ENCODE measurements at regions not wholly inside any gene's neighbourhood (a gene's known extent, or its start where the extent isn't known, plus 50 kb on each side); places are given as distances from the start of the nearest gene placed in this dataset.

DNA sequence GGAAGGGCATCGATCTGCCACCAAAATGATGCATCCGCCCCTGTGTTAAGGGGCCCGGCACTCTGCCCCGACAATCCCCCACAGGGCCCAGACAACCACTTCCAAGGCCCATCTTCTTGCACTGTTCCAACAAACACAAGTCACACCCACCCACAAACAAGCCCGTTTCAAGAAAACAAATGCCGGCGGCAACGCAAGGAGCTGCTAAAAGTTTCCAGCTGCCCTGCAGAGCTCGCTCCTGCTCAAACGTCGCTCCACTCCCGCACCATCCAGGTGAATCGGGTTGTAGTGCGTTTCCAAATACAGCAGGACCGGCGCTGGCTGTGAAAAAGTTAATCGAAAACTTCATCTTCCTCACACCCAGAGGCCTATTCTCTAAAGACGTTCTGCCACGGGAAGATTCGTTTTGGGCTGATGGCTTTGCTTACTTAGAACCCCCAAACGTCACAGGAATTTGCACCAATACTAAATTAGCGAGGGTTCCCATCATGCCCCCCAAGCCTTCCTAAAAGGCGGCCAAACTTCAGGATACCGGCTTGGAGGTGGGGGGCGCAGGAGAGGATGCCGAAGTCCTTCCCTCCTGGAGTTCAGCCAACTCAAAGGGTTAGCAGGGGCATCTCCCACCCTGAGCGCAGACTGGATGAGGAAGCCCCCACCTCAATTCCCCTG, 107.4 kb upstream of the DOCK9 start:
- intact Hi-C loops (cut with micrococcal nuclease): no loop called here
- peaks cover 15 to 19% of the 10 kb centered on the region in 2 donors for H3K4me1 ChIP-seq (ENCODE audit: control insufficient read depth in 1 of 2, insufficient read depth in 2 of 2, low read length in 2 of 2)
- Mint-ChIP-seq H3K36me3 (peaks cover 0 to 15% of the 10 kb centered on the region in 2 donors), H3K4me1 (peaks cover 13% of the 10 kb centered on the region), H3K27me3 (ENCODE audit: low read depth in 3 of 3) (peaks cover 79 to 94% (median 88%) of the 10 kb centered on the region in 3 donors), H3K27ac (no peak overlapping the region), H3K9me3 (peaks cover 0 to 27% (median 20%) of the 10 kb centered on the region in 7 donors), H3K4me3 (peak overlapping the region; percentile 58 to 66)
- H3K36me3 ChIP-seq (replicated peaks in 1 of 2; ENCODE audit: control insufficient read depth in 1 of 2, insufficient read depth in 2 of 2, low read length in 2 of 2): no peaks in the 10 kb centered on the region
- peaks cover 5% of the 10 kb centered on the region for H4K20me1 ChIP-seq (ENCODE audit: insufficient read depth, low read length)
- no peak overlapping the region for H3K4me3 ChIP-seq (replicated peaks in 1 of 3; ENCODE audit: low read depth in 2 of 3, low read length in 3 of 3)
- TF ChIP-seq, protein P1, sequence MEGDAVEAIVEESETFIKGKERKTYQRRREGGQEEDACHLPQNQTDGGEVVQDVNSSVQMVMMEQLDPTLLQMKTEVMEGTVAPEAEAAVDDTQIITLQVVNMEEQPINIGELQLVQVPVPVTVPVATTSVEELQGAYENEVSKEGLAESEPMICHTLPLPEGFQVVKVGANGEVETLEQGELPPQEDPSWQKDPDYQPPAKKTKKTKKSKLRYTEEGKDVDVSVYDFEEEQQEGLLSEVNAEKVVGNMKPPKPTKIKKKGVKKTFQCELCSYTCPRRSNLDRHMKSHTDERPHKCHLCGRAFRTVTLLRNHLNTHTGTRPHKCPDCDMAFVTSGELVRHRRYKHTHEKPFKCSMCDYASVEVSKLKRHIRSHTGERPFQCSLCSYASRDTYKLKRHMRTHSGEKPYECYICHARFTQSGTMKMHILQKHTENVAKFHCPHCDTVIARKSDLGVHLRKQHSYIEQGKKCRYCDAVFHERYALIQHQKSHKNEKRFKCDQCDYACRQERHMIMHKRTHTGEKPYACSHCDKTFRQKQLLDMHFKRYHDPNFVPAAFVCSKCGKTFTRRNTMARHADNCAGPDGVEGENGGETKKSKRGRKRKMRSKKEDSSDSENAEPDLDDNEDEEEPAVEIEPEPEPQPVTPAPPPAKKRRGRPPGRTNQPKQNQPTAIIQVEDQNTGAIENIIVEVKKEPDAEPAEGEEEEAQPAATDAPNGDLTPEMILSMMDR (IDR thresholded peaks at IDR 0.05): no peak
- H3K9ac ChIP-seq (ENCODE audit: insufficient read depth, low read length, poor library complexity, severe bottlenecking): no peak overlapping the region
- no peak overlapping the region for H3K27ac ChIP-seq (ENCODE audit: low read depth in 1 of 2, low read length in 2 of 2)
- peaks cover 0 to 33% of the 10 kb centered on the region in 2 donors for H3K9me3 ChIP-seq (replicated peaks in 1 of 2; ENCODE audit: control insufficient read depth in 1 of 2, insufficient read depth in 1 of 2, low read length in 2 of 2)
- no peak overlapping the region for H3K4me2 ChIP-seq (replicated peaks; ENCODE audit: extremely low read depth, low read length, poor library complexity, severe bottlenecking)
- H3K79me2 ChIP-seq (ENCODE audit: insufficient read depth, low read length): no peaks in the 10 kb centered on the region
- no peak overlapping the region for H2AFZ ChIP-seq (ENCODE audit: insufficient read depth, low read depth, low read length, poor library complexity, severe bottlenecking)
- WGBS (ENCODE audit: insufficient coverage): 61% methylated on average over 18 of the region's 27 CpGs
- no peak for DNase-seq
- H3K27me3 ChIP-seq (ENCODE audit: control insufficient read depth in 2 of 2, insufficient read depth in 2 of 2, low read length in 2 of 2): peaks cover 87 to 94% of the 10 kb centered on the region in 2 donors

DNA sequence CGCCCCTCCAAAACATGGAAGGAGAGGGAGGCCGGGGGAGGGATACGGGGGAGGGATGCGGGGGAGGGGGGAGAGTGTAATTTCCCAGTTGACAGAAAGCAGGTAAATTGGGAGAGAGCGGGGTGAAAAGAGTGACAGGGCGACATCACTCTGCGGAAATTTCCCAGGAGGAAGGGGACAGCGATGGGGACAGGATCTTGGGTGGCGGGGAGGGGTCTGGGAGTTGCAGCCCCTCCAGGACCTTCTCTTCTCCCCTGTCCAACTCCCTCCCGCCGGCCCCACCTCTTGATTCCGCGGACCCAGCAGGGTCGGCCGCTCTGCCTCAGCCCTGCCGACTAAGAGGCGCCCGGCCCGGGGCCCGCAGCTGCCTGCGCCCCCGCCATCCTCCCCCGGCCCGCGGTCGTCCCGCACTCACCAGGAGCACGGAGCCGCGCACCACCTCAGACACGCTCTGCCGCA, 108.0 kb upstream of the DOCK9 start:
- intact Hi-C loops (cut with micrococcal nuclease): no loop called here
- H3K4me1 Mint-ChIP-seq: peaks cover 13% of the 10 kb centered on the region

More for the DNA sequence above, 108.0 kb upstream of the DOCK9 start:
- Histone ChIP-seq H3K9ac (ENCODE audit: insufficient read depth, low read length, poor library complexity, severe bottlenecking) (no peak overlapping the region), H4K20me1 (ENCODE audit: insufficient read depth, low read length) (peaks cover 5% of the 10 kb centered on the region), H3K79me2 (ENCODE audit: insufficient read depth, low read length) (no peaks in the 10 kb centered on the region), H3K4me2 (replicated peaks; ENCODE audit: extremely low read depth, low read length, poor library complexity, severe bottlenecking) (peak overlapping the region; percentile 57), H3K4me3 (replicated peaks in 1 of 3; ENCODE audit: low read depth in 2 of 3, low read length in 3 of 3) (peak overlapping the region in 1 of 3 experiments; percentile 53), H3K27me3 (ENCODE audit: control insufficient read depth in 2 of 2, insufficient read depth in 2 of 2, low read length in 2 of 2) (peaks cover 87 to 94% of the 10 kb centered on the region in 2 donors), H2AFZ (ENCODE audit: insufficient read depth, low read depth, low read length, poor library complexity, severe bottlenecking) (peak overlapping the region; percentile 56), H3K9me3 (replicated peaks in 1 of 2; ENCODE audit: control insufficient read depth in 1 of 2, insufficient read depth in 1 of 2, low read length in 2 of 2) (peaks cover 0 to 33% of the 10 kb centered on the region in 2 donors), H3K36me3 (replicated peaks in 1 of 2; ENCODE audit: control insufficient read depth in 1 of 2, insufficient read depth in 2 of 2, low read length in 2 of 2) (no peaks in the 10 kb centered on the region), H3K4me1 (ENCODE audit: control insufficient read depth in 1 of 2, insufficient read depth in 2 of 2, low read length in 2 of 2) (peaks cover 15 to 19% of the 10 kb centered on the region in 2 donors), H3K27ac (ENCODE audit: low read depth in 1 of 2, low read length in 2 of 2) (no peak overlapping the region)
- DNase-seq: no peak
- H3K27ac Mint-ChIP-seq: no peak overlapping the region
- TF ChIP-seq, protein P1 (IDR thresholded peaks at IDR 0.05): no peak
- peaks cover 77 to 92% (median 88%) of the 10 kb centered on the region in 3 donors for H3K27me3 Mint-ChIP-seq (ENCODE audit: low read depth in 3 of 3)
- peak overlapping the region; percentile 20 to 66 for H3K4me3 Mint-ChIP-seq
- H3K36me3 Mint-ChIP-seq: peaks cover 0 to 15% of the 10 kb centered on the region in 2 donors
- WGBS (ENCODE audit: insufficient coverage): 1% methylated on average over 23 of the region's 32 CpGs
- peaks cover 0 to 28% (median 20%) of the 10 kb centered on the region in 7 donors for H3K9me3 Mint-ChIP-seq

Data from CD14-positive monocyte (primary cell).